ENCODE measurements at regions not wholly inside any gene's neighbourhood (a gene's known extent, or its start where the extent isn't known, plus 50 kb on each side); places are given as distances from the start of the nearest gene placed in this dataset.

DNA sequence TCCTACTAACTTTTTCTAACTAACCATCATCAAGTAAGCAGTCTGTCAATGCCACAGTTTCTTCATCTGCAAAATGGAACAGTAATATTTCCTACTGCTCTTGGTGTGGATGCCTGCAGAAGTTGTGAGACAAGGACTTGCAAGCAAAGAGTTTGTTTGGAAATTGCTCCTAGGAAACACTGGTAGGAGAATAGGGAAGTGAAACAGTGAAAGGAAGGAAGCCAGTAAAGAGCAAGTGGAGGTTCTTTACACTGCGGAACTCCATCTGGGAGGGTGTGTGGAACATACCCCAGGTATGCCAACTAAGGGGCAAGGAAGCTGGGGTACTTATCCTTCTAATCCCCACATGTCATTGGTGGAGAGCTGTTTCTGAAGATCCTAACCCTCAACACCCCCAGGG lies 119.9 kb downstream of the FOXD1 start:
- TF ChIP-seq EZH2phosphoT487 (IDR thresholded peaks at IDR 0.05; ENCODE audit: borderline replicate concordance, low read depth, low read length): no peak
- TF ChIP-seq, protein P1, sequence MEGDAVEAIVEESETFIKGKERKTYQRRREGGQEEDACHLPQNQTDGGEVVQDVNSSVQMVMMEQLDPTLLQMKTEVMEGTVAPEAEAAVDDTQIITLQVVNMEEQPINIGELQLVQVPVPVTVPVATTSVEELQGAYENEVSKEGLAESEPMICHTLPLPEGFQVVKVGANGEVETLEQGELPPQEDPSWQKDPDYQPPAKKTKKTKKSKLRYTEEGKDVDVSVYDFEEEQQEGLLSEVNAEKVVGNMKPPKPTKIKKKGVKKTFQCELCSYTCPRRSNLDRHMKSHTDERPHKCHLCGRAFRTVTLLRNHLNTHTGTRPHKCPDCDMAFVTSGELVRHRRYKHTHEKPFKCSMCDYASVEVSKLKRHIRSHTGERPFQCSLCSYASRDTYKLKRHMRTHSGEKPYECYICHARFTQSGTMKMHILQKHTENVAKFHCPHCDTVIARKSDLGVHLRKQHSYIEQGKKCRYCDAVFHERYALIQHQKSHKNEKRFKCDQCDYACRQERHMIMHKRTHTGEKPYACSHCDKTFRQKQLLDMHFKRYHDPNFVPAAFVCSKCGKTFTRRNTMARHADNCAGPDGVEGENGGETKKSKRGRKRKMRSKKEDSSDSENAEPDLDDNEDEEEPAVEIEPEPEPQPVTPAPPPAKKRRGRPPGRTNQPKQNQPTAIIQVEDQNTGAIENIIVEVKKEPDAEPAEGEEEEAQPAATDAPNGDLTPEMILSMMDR (conservative IDR thresholded peaks at IDR 0.05; ENCODE audit: low read length): no peak
- BruUV-seq (replicated peaks): no TSS peak
- no peaks in the 10 kb centered on the region for H3K36me3 ChIP-seq (ENCODE audit: insufficient read depth, low read length)
- ChIA-PET CTCF (ENCODE audit: unreplicated experiment) (no interaction called here), POLR2A (no interaction called here)
- no peak overlapping the region for H3K4me2 ChIP-seq (ENCODE audit: low read length)
- no peaks in the 10 kb centered on the region for H3K79me2 ChIP-seq (ENCODE audit: insufficient read depth, low read depth, low read length)
- no peaks in the 10 kb centered on the region for H3K9me3 ChIP-seq (ENCODE audit: low read length)
- no peak for DNase-seq (ENCODE audit: low spot score)
- H2AFZ ChIP-seq (ENCODE audit: low read length): no peak overlapping the region
- no peak overlapping the region for H3K4me3 ChIP-seq (ENCODE audit: low read depth, low read length, poor library complexity, severe bottlenecking)
- H3K9me2 ChIP-seq (ENCODE audit: insufficient read depth, low read length): no peaks in the 10 kb centered on the region
- no peaks in the 10 kb centered on the region for H3K4me1 ChIP-seq (ENCODE audit: insufficient read depth, low read length, poor library complexity, severe bottlenecking)
- intact Hi-C loops (cut with micrococcal nuclease; ENCODE audit: unreplicated experiment): no loop called here
- no peaks in the 10 kb centered on the region for H4K20me1 ChIP-seq (ENCODE audit: insufficient read depth, low read length)
- no peak overlapping the region for H3K27ac ChIP-seq (ENCODE audit: low read depth, low read length, poor library complexity, severe bottlenecking)

DNA sequence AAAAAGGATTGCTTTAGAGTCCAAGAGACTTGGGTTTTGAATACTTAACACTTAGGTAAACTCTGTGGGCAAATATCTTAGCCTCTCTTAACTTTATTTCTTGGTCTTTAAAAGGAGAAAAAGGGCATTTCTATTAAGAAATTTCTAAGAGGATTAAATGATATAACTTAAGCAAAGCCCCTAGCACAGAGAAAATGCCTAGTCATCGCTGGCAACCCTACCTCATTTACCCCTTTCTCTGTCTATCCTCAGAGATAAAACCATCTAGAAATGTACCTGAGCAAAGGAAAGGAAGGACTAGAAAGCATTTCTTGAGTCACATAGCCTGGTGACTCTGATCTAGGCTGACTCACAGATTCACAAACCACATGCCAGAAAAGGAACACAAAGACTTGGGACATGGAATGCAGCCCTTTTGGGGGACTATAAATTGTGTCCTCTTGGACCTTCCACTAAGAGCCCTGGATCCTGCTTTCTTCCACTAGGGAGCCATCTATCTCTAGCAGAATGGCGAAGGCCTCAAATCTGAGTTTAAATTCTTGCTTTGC lies 120.6 kb downstream of the FOXD1 start:
- ChIA-PET POLR2A (no interaction called here), CTCF (ENCODE audit: unreplicated experiment) (no interaction called here)
- H3K27ac ChIP-seq (ENCODE audit: low read depth, low read length, poor library complexity, severe bottlenecking): no peak overlapping the region
- no peak for DNase-seq (ENCODE audit: low spot score)
- intact Hi-C loops (cut with micrococcal nuclease; ENCODE audit: unreplicated experiment): no loop called here
- TF ChIP-seq, protein P1 (conservative IDR thresholded peaks at IDR 0.05; ENCODE audit: low read length): no peak
- no peak for TF ChIP-seq EZH2phosphoT487 (IDR thresholded peaks at IDR 0.05; ENCODE audit: borderline replicate concordance, low read depth, low read length)
- no peak overlapping the region for H3K4me3 ChIP-seq (ENCODE audit: low read depth, low read length, poor library complexity, severe bottlenecking)
- H3K36me3 ChIP-seq (ENCODE audit: insufficient read depth, low read length): no peaks in the 10 kb centered on the region
- no peak overlapping the region for H2AFZ ChIP-seq (ENCODE audit: low read length)
- no peaks in the 10 kb centered on the region for H3K79me2 ChIP-seq (ENCODE audit: insufficient read depth, low read depth, low read length)
- no TSS peak for BruUV-seq (replicated peaks)
- H3K4me1 ChIP-seq (ENCODE audit: insufficient read depth, low read length, poor library complexity, severe bottlenecking): no peaks in the 10 kb centered on the region
- no peaks in the 10 kb centered on the region for H3K9me2 ChIP-seq (ENCODE audit: insufficient read depth, low read length)
- H3K4me2 ChIP-seq (ENCODE audit: low read length): no peak overlapping the region
- H4K20me1 ChIP-seq (ENCODE audit: insufficient read depth, low read length): no peaks in the 10 kb centered on the region
- H3K9me3 ChIP-seq (ENCODE audit: low read length): no peaks in the 10 kb centered on the region

DNA sequence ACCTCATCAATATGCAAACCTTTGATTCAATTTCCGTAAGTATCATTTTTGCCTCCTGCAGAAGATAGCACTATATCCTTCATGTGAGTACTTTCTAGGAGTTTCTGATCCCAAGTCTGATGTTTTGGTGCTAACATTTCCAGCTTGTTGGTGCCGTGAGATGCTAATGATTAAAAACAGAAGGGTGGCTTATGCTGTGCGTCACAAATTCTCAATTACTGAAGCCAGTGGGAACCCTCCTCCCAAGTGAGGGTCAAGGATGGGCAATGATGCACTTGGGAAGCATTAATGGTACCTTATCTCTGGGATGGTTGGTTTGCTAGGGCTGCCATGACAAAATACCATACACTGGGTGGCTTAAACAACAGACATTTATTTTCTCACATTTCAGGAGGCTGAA lies 123.0 kb downstream of the FOXD1 start:
- ChIA-PET CTCF (ENCODE audit: unreplicated experiment) (no interaction called here), POLR2A (no interaction called here)
- no TSS peak for BruUV-seq (replicated peaks)
- Histone ChIP-seq H3K36me3 (ENCODE audit: insufficient read depth, low read length) (no peaks in the 10 kb centered on the region), H3K27ac (ENCODE audit: low read depth, low read length, poor library complexity, severe bottlenecking) (no peak overlapping the region), H4K20me1 (ENCODE audit: insufficient read depth, low read length) (no peaks in the 10 kb centered on the region), H3K4me2 (ENCODE audit: low read length) (no peak overlapping the region), H2AFZ (ENCODE audit: low read length) (no peak overlapping the region), H3K4me3 (ENCODE audit: low read depth, low read length, poor library complexity, severe bottlenecking) (no peak overlapping the region), H3K9me3 (ENCODE audit: low read length) (no peaks in the 10 kb centered on the region), H3K9me2 (ENCODE audit: insufficient read depth, low read length) (no peaks in the 10 kb centered on the region), H3K79me2 (ENCODE audit: insufficient read depth, low read depth, low read length) (no peaks in the 10 kb centered on the region), H3K4me1 (ENCODE audit: insufficient read depth, low read length, poor library complexity, severe bottlenecking) (no peaks in the 10 kb centered on the region)
- DNase-seq (ENCODE audit: low spot score): no peak
- intact Hi-C loops (cut with micrococcal nuclease; ENCODE audit: unreplicated experiment): no loop called here
- no peak for TF ChIP-seq EZH2phosphoT487 (IDR thresholded peaks at IDR 0.05; ENCODE audit: borderline replicate concordance, low read depth, low read length)
- TF ChIP-seq, protein P1 (conservative IDR thresholded peaks at IDR 0.05; ENCODE audit: low read length): no peak
